Mesenchymal stem cell (in vitro differentiated cells and primary cell): ENCODE measurements at regions not wholly inside any gene's neighbourhood (a gene's known extent, or its start where the extent isn't known, plus 50 kb on each side); places are given as distances from the start of the nearest gene placed in this dataset.
A peak's percentile ranks its signal among the peaks of the same experiment; 100 is the strongest.
"Not testable (repeated sequence)": the region's sequence is repeated elsewhere in the genome, so short reads cannot be mapped to it uniquely, and the experiment has no call there.

ENCODE experiments used
- DNase-seq: peaks from one replicate; pipeline ENCODE4 v3.0.0-alpha.2; 2013
- H2AFZ ChIP-seq: one replicate; pipeline ENCODE4 v1.6.1; 2013; ENCODE audit warnings: low read depth, mild to moderate bottlenecking, control low read depth, inconsistent platforms, low read length, moderate library complexity
- H2AK5ac ChIP-seq: 2 replicates; pipeline ENCODE4 v1.6.1; 2013; ENCODE audit warnings: low read length, moderate library complexity, mild to moderate bottlenecking, inconsistent platforms; ENCODE audit not compliant: severe bottlenecking
- H2BK120ac ChIP-seq: one replicate; pipeline ENCODE4 v1.6.1; 2013; ENCODE audit warnings: low read depth, mild to moderate bottlenecking, inconsistent platforms, low read length, moderate library complexity
- H2BK12ac ChIP-seq, 2 experiments: one replicate each; pipeline ENCODE4 v1.6.1; 2013; ENCODE audit warnings: inconsistent platforms in 2 of 2, low read length in 2 of 2, mild to moderate bottlenecking in 2 of 2, moderate library complexity in 2 of 2, control low read depth in 1 of 2
- H2BK15ac ChIP-seq: one replicate; pipeline ENCODE4 v1.6.1; 2013; ENCODE audit warnings: mild to moderate bottlenecking, low read depth, inconsistent platforms; ENCODE audit not compliant: poor library complexity, severe bottlenecking
- H2BK5ac ChIP-seq: 2 replicates; pipeline ENCODE4 v1.6.1; 2013; ENCODE audit warnings: low read depth, mild to moderate bottlenecking, low read length, control low read depth, inconsistent platforms; ENCODE audit not compliant: poor library complexity, severe bottlenecking
- H3K14ac ChIP-seq, 2 experiments: one replicate each; pipeline ENCODE4 v1.6.1; 2013; ENCODE audit warnings: inconsistent platforms in 2 of 2, low read length in 2 of 2, control low read depth in 1 of 2, mild to moderate bottlenecking in 1 of 2, moderate library complexity in 1 of 2
- H3K18ac ChIP-seq, 2 experiments: one replicate each; pipeline ENCODE4 v1.6.1; 2013; ENCODE audit warnings: inconsistent platforms in 2 of 2, low read length in 2 of 2, control low read depth in 1 of 2, low read depth in 1 of 2, mild to moderate bottlenecking in 1 of 2
- H3K23ac ChIP-seq, 2 experiments: one replicate each; pipeline ENCODE4 v1.6.1; 2013; ENCODE audit warnings: inconsistent platforms in 2 of 2, low read length in 2 of 2, mild to moderate bottlenecking in 2 of 2, moderate library complexity in 2 of 2, control low read depth in 1 of 2
- H3K27ac ChIP-seq: 2 replicates; pipeline ENCODE4 v1.5.1; 2013; ENCODE audit warnings: mild to moderate bottlenecking, moderate library complexity, low read length, control low read depth, inconsistent platforms; ENCODE audit not compliant: poor library complexity, severe bottlenecking
- H3K27me3 ChIP-seq, 2 experiments: 2 replicates each; pipeline versions ENCODE4 v1.6.1 to v1.7.0; 2013; ENCODE audit warnings: low read length in 2 of 2, mild to moderate bottlenecking in 2 of 2, moderate library complexity in 2 of 2, control low read depth in 1 of 2, inconsistent platforms in 1 of 2; ENCODE audit not compliant: control insufficient read depth in 1 of 2, insufficient read depth in 1 of 2
- H3K36me3 ChIP-seq, 2 experiments: 2 replicates each; pipeline versions ENCODE4 v1.6.1 to v1.7.0; 2013; ENCODE audit warnings: low read length in 2 of 2, control low read depth in 1 of 2, inconsistent platforms in 1 of 2, low read depth in 1 of 2, mild to moderate bottlenecking in 1 of 2; ENCODE audit not compliant: insufficient read depth in 2 of 2, control insufficient read depth in 1 of 2
- H3K4ac ChIP-seq, 2 experiments: one replicate each; pipeline ENCODE4 v1.6.1; 2013; ENCODE audit warnings: inconsistent platforms in 2 of 2, low read length in 2 of 2, mild to moderate bottlenecking in 2 of 2, moderate library complexity in 2 of 2, control low read depth in 1 of 2, low read depth in 1 of 2
- H3K4me1 ChIP-seq: 2 replicates; pipeline ENCODE4 v1.6.1; 2013; ENCODE audit warnings: low read depth, low read length, control low read depth; ENCODE audit not compliant: control insufficient read depth, insufficient read depth
- H3K4me2 ChIP-seq: 2 replicates; pipeline ENCODE4 v1.6.1; 2013; ENCODE audit warnings: low read length, mild to moderate bottlenecking, inconsistent platforms; ENCODE audit not compliant: poor library complexity, severe bottlenecking
- H3K4me3 ChIP-seq, 2 experiments: 2 replicates each; pipeline versions ENCODE4 v1.5.1 to v1.7.0; 2013; ENCODE audit warnings: low read length in 2 of 2, mild to moderate bottlenecking in 2 of 2, control low read depth in 1 of 2, low read depth in 1 of 2; ENCODE audit not compliant: insufficient read depth in 1 of 2
- H3K79me1 ChIP-seq: replicated peaks from 2 replicates; pipeline ENCODE4 v1.6.1; 2013; ENCODE audit warnings: mild to moderate bottlenecking, control low read depth, low read length, inconsistent platforms; ENCODE audit not compliant: poor library complexity, severe bottlenecking
- H3K9ac ChIP-seq: 2 replicates; pipeline ENCODE4 v1.7.0; 2013; ENCODE audit warnings: mild to moderate bottlenecking, low read length, moderate library complexity
- H3K9me3 ChIP-seq: 2 replicates; pipeline ENCODE4 v1.7.0; 2013; ENCODE audit warnings: mild to moderate bottlenecking, low read length; ENCODE audit not compliant: control insufficient read depth
- H4K8ac ChIP-seq: one replicate; pipeline ENCODE4 v1.6.1; 2013; ENCODE audit warnings: inconsistent platforms, mild to moderate bottlenecking, low read length, moderate library complexity
- H4K91ac ChIP-seq: one replicate; pipeline ENCODE4 v1.6.1; 2013; ENCODE audit warnings: mild to moderate bottlenecking, low read length, inconsistent platforms
- WGBS: methylation state at CpG from one replicate; pipeline ENCODE4 v1.1.7; 2013; ENCODE audit warnings: mixed read lengths; 5-methylcytosine and 5-hydroxymethylcytosine counted together

- not testable (repeated sequence) for H3K4me2 ChIP-seq, H2AK5ac ChIP-seq, H2BK12ac ChIP-seq, H3K9me3 ChIP-seq, H3K27me3 ChIP-seq, H2BK120ac ChIP-seq, H2BK15ac ChIP-seq, H3K4me1 ChIP-seq, H2BK5ac ChIP-seq, H3K4ac ChIP-seq, H3K23ac ChIP-seq, H2AFZ ChIP-seq, H4K91ac ChIP-seq, H3K9ac ChIP-seq, H3K79me1 ChIP-seq, H3K27ac ChIP-seq, H3K18ac ChIP-seq, H3K36me3 ChIP-seq, H3K14ac ChIP-seq, H3K4me3 ChIP-seq, H4K8ac ChIP-seq
- peak; percentile 44 for DNase-seq
- WGBS, result 45% methylated on average over 3 of the region's 5 CpGs
Measured at GRCh38 chr21:10270211-10270610, 251.2 kb upstream of the TPTE start.

GRCh38 chr21:10271666-10272207, 249.6 kb upstream of the TPTE start:
- 69% methylated on average over 3 of the region's 4 CpGs for WGBS
- not testable (repeated sequence) for H2BK15ac ChIP-seq, H3K36me3 ChIP-seq, H2BK120ac ChIP-seq, H3K18ac ChIP-seq, H3K23ac ChIP-seq, H3K9me3 ChIP-seq, H2AFZ ChIP-seq, H3K9ac ChIP-seq, H3K14ac ChIP-seq, H3K4me1 ChIP-seq, H3K4me2 ChIP-seq, H2BK12ac ChIP-seq, H3K27me3 ChIP-seq, H3K4ac ChIP-seq, H3K79me1 ChIP-seq, H2AK5ac ChIP-seq, H3K4me3 ChIP-seq, H2BK5ac ChIP-seq, H3K27ac ChIP-seq, H4K91ac ChIP-seq, H4K8ac ChIP-seq
- DNase-seq, result peak; percentile 3

- Histone ChIP-seq H2AFZ (no peak overlapping the region), H3K4me1 (no peaks in the 10 kb centered on the region), H2BK15ac (no peak overlapping the region), H3K23ac (no peak overlapping the region), H4K8ac (no peak overlapping the region), H2AK5ac (no peak overlapping the region), H4K91ac (no peak overlapping the region), H3K4ac (no peak overlapping the region), H2BK12ac (no peak overlapping the region), H2BK120ac (no peak overlapping the region), H3K14ac (no peak overlapping the region), H3K79me1 (no peaks in the 10 kb centered on the region), H3K4me2 (no peak overlapping the region), H3K18ac (no peak overlapping the region), H3K27me3 (no peaks in the 10 kb centered on the region), H3K9me3 (peaks cover 3% of the 10 kb centered on the region), H2BK5ac (no peak overlapping the region), H3K4me3 (no peak overlapping the region), H3K9ac (no peak overlapping the region), H3K36me3 (no peaks in the 10 kb centered on the region), H3K27ac (no peak overlapping the region)
- 53% methylated on average over 3 of the region's 5 CpGs for WGBS
- DNase-seq, result peak; percentile 52
Measured at GRCh38 chr21:10272216-10272615, 249.2 kb upstream of the TPTE start.

- Histone ChIP-seq H2BK5ac (no peak overlapping the region), H3K14ac (no peak overlapping the region), H3K4me1 (no peaks in the 10 kb centered on the region), H3K4me2 (no peak overlapping the region), H3K27ac (no peak overlapping the region), H2AFZ (no peak overlapping the region), H3K79me1 (no peaks in the 10 kb centered on the region), H4K8ac (no peak overlapping the region), H2BK12ac (no peak overlapping the region), H2BK120ac (no peak overlapping the region), H4K91ac (no peak overlapping the region), H3K9ac (no peak overlapping the region), H3K23ac (no peak overlapping the region), H2BK15ac (no peak overlapping the region), H2AK5ac (no peak overlapping the region), H3K4ac (no peak overlapping the region), H3K36me3 (no peaks in the 10 kb centered on the region), H3K4me3 (no peak overlapping the region), H3K27me3 (no peaks in the 10 kb centered on the region), H3K18ac (no peak overlapping the region), H3K9me3 (peaks cover 3% of the 10 kb centered on the region)
- DNase-seq, result no peak
- WGBS, result no CpG with 5 or more reads among the region's 2 CpGs
Measured at GRCh38 chr21:10273196-10273595, 248.2 kb upstream of the TPTE start.
